ENCODE measurements at regions not wholly inside any gene's neighbourhood (a gene's known extent, or its start where the extent isn't known, plus 50 kb on each side); places are given as distances from the start of the nearest gene placed in this dataset.
"Not testable (repeated sequence)": the region's sequence is repeated elsewhere in the genome, so short reads cannot be mapped to it uniquely, and the experiment has no call there.

DNA sequence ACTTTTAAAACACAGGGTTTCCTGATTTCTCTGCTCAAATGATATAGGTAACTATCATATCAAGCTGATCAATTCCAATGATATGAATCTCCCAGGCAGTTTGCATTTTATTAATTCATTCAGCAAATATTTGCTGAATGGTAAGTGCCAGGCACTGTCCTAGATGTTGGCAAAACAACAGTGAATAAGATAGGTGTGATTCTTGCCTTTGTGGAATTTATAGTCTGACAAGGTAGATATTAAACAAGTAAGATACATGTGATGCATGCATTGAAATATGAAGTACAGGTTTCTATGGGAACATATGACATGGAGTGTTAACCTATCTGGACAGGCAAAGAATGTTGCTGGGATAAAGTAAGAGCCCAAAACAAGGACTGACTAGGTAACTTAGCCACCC, 231.8 kb upstream of the DAB2 start:
- no peak for DNase-seq (ENCODE audit: low read depth)
- TF ChIP-seq, protein P1, sequence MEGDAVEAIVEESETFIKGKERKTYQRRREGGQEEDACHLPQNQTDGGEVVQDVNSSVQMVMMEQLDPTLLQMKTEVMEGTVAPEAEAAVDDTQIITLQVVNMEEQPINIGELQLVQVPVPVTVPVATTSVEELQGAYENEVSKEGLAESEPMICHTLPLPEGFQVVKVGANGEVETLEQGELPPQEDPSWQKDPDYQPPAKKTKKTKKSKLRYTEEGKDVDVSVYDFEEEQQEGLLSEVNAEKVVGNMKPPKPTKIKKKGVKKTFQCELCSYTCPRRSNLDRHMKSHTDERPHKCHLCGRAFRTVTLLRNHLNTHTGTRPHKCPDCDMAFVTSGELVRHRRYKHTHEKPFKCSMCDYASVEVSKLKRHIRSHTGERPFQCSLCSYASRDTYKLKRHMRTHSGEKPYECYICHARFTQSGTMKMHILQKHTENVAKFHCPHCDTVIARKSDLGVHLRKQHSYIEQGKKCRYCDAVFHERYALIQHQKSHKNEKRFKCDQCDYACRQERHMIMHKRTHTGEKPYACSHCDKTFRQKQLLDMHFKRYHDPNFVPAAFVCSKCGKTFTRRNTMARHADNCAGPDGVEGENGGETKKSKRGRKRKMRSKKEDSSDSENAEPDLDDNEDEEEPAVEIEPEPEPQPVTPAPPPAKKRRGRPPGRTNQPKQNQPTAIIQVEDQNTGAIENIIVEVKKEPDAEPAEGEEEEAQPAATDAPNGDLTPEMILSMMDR (conservative IDR thresholded peaks at IDR 0.05; ENCODE audit: low read length): no peak

DNA sequence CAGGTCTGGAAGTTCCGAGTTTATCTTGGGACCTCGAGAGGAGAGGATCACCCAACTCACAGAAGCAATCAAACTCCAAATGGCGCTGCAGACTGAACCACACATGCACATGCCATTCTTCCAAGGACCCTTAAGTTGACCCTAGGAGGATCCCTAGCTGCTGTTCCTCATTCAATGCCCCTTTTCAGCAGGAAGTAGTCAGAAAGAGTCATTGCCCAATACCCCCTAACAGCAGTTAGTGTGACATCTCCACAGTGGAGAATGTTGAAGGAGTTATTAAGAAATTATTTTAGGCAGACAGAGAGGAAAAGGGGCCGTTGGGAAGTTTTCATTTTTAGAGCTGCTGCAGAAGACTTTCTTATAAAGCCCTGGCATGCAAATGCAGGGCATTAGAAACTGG, 229.9 kb upstream of the DAB2 start:
- no peak overlapping the region for H3K4me3 ChIP-seq (ENCODE audit: low read length)
- DNase-seq (ENCODE audit: low read depth): no peak
- TF ChIP-seq, protein P1 (conservative IDR thresholded peaks at IDR 0.05; ENCODE audit: low read length): no peak

More for the DNA sequence above, 231.8 kb upstream of the DAB2 start:
- H3K4me3 ChIP-seq (ENCODE audit: low read length): no peak overlapping the region

DNA sequence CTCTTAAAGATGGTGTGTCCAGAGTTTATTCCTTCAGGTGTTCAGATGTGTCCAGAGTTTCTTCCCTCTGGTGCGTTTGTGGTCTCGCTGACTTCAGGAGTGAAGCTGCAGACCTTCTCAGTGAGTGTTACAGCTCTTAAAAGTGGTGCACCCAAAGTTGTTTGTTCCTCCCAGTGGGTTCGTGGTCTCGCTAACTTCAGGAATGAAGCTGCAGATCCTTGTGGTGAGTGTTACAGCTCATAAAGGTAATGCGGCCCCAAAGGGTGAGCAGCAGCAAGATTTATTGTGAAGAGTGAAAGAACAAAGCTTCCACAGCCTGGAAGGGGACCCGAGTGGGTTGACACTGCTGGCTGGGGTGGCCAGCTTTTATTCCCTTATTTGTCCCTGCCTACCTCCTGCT, 227.7 kb upstream of the DAB2 start:
- H3K4me3 ChIP-seq (ENCODE audit: low read length); DNase-seq (ENCODE audit: low read depth): not testable (repeated sequence)

DNA sequence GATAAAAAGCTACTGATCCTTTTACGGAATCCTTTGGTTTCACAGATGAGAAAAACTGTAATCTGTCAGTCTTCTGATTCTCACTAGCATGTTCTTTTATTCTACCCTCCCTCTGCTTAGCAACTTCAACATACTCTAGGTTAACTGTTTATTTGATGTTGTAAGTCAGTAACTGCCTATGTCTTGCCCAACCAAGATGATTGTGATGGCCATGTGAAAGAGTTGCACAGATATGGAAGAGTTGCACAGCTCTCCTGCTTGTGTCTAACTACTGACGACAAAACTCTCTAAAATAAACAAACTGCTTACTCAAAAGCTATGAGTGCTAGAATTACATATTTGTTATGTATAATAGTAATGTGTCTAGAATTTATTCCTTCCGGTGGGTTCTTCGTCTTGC, 227.3 kb upstream of the DAB2 start:
- DNase-seq (ENCODE audit: low read depth): no peak
- TF ChIP-seq, protein P1 (conservative IDR thresholded peaks at IDR 0.05; ENCODE audit: low read length): no peak
- no peak overlapping the region for H3K4me3 ChIP-seq (ENCODE audit: low read length)

DNA sequence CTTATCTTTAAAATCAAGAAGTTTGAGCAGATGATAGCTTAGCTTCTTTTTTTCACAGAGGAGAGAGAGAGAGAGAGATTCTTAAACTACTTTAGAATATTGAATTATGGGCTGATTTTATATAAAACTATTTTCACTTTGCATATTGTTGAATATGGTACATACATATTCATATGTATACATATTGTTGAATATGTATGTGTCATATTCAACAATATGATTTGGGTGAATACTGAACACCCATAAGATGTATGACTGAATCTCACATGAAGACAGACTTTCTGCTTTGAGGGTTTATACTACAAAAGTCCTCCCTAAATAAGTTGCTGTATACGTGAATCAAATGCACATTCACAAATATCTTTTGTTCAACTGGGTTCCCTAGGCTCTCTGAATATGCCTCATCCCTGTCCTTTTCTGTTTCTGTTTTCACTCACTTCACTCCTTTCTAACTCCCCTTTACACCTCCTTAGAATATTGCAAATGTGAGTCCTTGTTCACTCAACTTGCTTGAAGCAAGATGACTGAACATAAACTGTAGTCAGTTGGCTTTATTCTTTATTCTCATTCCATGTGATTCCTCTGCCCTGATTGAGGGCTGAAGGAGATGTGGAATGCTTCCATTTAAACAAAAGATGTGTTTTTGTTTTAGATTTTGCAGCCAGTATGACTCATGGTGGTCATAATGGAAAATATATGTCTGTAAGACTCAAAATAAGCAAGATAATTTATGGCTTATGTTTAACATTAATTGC, 225.4 kb upstream of the DAB2 start:
- H3K4me3 ChIP-seq (ENCODE audit: low read length): no peak overlapping the region
- TF ChIP-seq, protein P1 (conservative IDR thresholded peaks at IDR 0.05; ENCODE audit: low read length): no peak
- peak; percentile 4 for DNase-seq (ENCODE audit: low read depth)

DNA sequence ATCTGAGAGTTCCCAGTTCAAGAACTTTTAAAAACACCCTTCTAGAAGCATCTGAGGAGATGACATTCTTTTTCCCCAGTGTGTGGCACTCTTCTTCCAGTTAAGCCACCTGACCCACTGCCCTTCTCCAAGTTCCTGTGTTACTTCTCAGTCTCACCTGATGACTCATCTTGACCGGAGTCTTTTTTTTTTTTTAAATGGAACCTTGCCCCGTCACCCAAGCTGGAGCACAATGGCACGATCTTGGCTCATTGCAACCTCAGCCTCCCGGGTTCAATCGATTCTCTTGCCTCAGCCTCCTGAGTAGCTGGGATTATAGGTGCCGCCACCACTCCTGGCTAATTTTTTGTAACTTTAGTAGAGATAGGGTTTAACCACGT, 224.1 kb upstream of the DAB2 start:
- no peak for DNase-seq (ENCODE audit: low read depth)
- TF ChIP-seq, protein P1 (conservative IDR thresholded peaks at IDR 0.05; ENCODE audit: low read length): no peak
- no peak overlapping the region for H3K4me3 ChIP-seq (ENCODE audit: low read length)

DNA sequence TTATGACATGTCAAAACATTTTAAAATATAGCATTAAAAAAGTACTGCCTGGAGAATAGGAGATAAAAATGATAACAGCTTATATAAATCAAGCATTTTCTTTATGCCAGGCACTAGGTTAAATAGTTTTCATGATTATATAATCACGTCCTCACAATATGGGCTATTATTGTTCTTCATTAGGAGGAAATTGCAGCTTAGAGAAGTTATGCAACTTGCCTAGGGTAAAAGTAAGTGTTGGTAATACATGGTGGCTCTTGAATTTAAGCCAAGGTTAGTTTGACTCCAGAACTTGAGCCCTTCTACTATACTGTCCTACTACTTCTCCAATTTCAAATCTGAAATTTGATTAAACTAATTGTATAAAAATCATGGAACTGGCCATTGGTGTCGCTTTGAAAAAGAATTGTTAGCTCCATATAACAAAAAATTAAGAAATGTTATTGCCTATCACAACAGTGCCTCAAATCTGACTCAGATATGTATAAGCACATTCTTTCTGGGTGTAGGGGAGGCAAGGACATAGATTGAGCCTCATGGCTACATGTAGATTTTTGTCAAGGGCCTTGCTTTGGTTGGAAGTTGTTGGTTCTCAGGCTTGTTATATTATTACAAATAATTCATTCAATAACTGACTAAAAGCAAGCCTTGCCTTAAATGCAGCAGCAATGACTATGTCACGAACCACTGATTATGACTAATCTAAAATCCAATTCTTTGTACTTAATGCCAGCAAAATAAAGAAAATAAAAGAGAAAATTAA, 223.5 kb upstream of the DAB2 start:
- H3K4me3 ChIP-seq (ENCODE audit: low read length): no peak overlapping the region
- DNase-seq (ENCODE audit: low read depth): no peak
- TF ChIP-seq, protein P1 (conservative IDR thresholded peaks at IDR 0.05; ENCODE audit: low read length): no peak
